Motor neuron (in vitro differentiated cells): ENCODE measurements at regions not wholly inside any gene's neighbourhood (a gene's known extent, or its start where the extent isn't known, plus 50 kb on each side); places are given as distances from the start of the nearest gene placed in this dataset.
A peak's percentile ranks its signal among the peaks of the same experiment; 100 is the strongest.

ENCODE experiments used
- ATAC-seq, 8 experiments: fragments of 200-7000 bp; cut with Tn5 transposase; replicated peaks in 6 of 8; 2 replicates each; pipeline ENCODE4 v1.8.0; 2021; ENCODE audit warnings: mild to moderate bottlenecking in 8 of 8, moderate library complexity in 8 of 8
- H3K27ac ChIP-seq, 2 donors: fragments of 250-450 bp; sonication (Bioruptor Pico); 2 replicates each; pipeline ENCODE4 v1.9.0; 2021; ENCODE audit warnings: antibody characterized with exemption in 2 of 2, mild to moderate bottlenecking in 2 of 2, moderate library complexity in 1 of 2
- H3K4me1 ChIP-seq, 2 donors: fragments of 250-450 bp; sonication (Bioruptor Pico); replicated peaks in 1 of 2; 2 replicates each; pipeline ENCODE4 v1.6.1; 2021; ENCODE audit warnings: antibody characterized with exemption in 2 of 2, mild to moderate bottlenecking in 2 of 2, moderate library complexity in 1 of 2
- H3K4me3 ChIP-seq, 5 donors: fragments of 250-450 bp; sonication (Bioruptor Pico); 2 replicates each; pipeline ENCODE4 v1.9.0; 2021; ENCODE audit warnings: antibody characterized with exemption in 5 of 5, mild to moderate bottlenecking in 5 of 5, moderate library complexity in 4 of 5
- WGBS, 10 experiments: fragments of 450-650 bp; shearing (Covaris generic); methylation state at CpG; one replicate each; pipeline ENCODE4 v1.0.0; 2022; 5-methylcytosine and 5-hydroxymethylcytosine counted together
- in situ Hi-C, 9 experiments: fragments of 400-800 bp; cut with MboI; loops; one replicate each; pipeline ENCODE4 v1.15.0; 2021; ENCODE audit warnings: low sequenced_read_pairs in 9 of 9, low pct_unique_long_range_greater_than_20kb in 2 of 9; ENCODE audit not compliant: unreplicated experiment in 9 of 9

GRCh38 chr16:86998196-86999001 is 318.8 kb downstream of the C16orf95 start:
- in situ Hi-C loops, result no loop called here
- no peak overlapping the region for H3K4me3 ChIP-seq
- H3K27ac ChIP-seq, result no peak overlapping the region
- WGBS, 10 experiments, result 71 to 100% (median 84%) methylated on average over 1 to 7 of the region's 21 CpGs; no CpG with 5 or more reads in 1 of the 10 experiments
- no peak for ATAC-seq
- H3K4me1 ChIP-seq, result peaks cover 14 to 15% of the 10 kb centered on the region in 2 donors

GRCh38 chr16:87000001-87000400 is 317.2 kb downstream of the C16orf95 start:
- in situ Hi-C loops, result no loop called here
- H3K4me1 ChIP-seq, result peaks cover 7 to 8% of the 10 kb centered on the region in 2 donors
- no peak for ATAC-seq
- 0 to 100% (median 50%) methylated on average over 1 to 2 of the region's 2 CpGs; no CpG with 5 or more reads in 3 of the 10 experiments for WGBS, 10 experiments
- no peak overlapping the region for H3K4me3 ChIP-seq
- no peak overlapping the region for H3K27ac ChIP-seq

- Histone ChIP-seq H3K4me3 (no peak overlapping the region), H3K4me1 (no peaks in the 10 kb centered on the region), H3K27ac (no peak overlapping the region)
- ATAC-seq, result no peak
- in situ Hi-C loops, result no loop called here
These were observed 314.3 kb downstream of the C16orf95 start for GRCh38 chr16:87002717-87003413.

DNA sequence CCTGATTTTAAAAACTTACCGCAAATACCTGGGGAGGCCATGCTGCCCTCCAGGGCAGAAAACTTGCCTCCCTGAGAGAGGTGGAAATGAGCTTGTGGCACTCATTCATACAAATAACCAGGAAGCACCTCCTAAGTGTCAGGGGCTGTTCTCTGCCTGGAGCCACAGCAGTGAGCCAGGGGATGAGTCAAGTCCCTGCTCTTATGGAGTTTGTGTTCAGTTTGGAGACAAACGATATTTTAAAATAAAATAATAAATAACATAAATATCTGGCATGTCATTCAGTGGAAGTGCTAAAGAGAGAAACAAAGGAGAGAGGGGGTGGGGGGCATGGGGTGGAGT is 313.8 kb downstream of the C16orf95 start:
- Histone ChIP-seq H3K4me3 (no peak overlapping the region), H3K27ac (no peak overlapping the region), H3K4me1 (no peaks in the 10 kb centered on the region)
- 60 to 100% (median 100%) methylated on average over 1 to 2 of the region's 2 CpGs; no CpG with 5 or more reads in 3 of the 10 experiments for WGBS, 10 experiments
- ATAC-seq, result no peak
- in situ Hi-C loops, result no loop called here

GRCh38 chr16:87006021-87006420 is 311.2 kb downstream of the C16orf95 start:
- H3K4me1 ChIP-seq, result no peaks in the 10 kb centered on the region
- ATAC-seq, result no peak
- 0 to 92% (median 40%) methylated on average over 1 to 3 of the region's 6 CpGs; no CpG with 5 or more reads in 5 of the 10 experiments for WGBS, 10 experiments
- in situ Hi-C loops, result no loop called here
- H3K27ac ChIP-seq, result no peak overlapping the region
- no peak overlapping the region for H3K4me3 ChIP-seq

GRCh38 chr16:87006789-87007745 is 310.1 kb downstream of the C16orf95 start:
- ATAC-seq, result no peak
- no peak overlapping the region for H3K4me3 ChIP-seq
- no peaks in the 10 kb centered on the region for H3K4me1 ChIP-seq
- H3K27ac ChIP-seq, result no peak overlapping the region
- 0 to 90% (median 60%) methylated on average over 1 to 5 of the region's 12 CpGs; no CpG with 5 or more reads in 3 of the 10 experiments for whole genome bisulfite sequencing, 10 experiments
- in situ Hi-C loops, result no loop called here

GRCh38 chr16:87007907-87008306 is 309.3 kb downstream of the C16orf95 start:
- ATAC-seq, result no peak
- 17 to 90% (median 78%) methylated on average over 1 to 4 of the region's 10 CpGs; no CpG with 5 or more reads in 4 of the 10 experiments for WGBS, 10 experiments
- Histone ChIP-seq H3K4me3 (no peak overlapping the region), H3K4me1 (peaks cover 0 to 3% of the 10 kb centered on the region in 2 donors), H3K27ac (no peak overlapping the region)
- in situ Hi-C loops, result no loop called here

DNA sequence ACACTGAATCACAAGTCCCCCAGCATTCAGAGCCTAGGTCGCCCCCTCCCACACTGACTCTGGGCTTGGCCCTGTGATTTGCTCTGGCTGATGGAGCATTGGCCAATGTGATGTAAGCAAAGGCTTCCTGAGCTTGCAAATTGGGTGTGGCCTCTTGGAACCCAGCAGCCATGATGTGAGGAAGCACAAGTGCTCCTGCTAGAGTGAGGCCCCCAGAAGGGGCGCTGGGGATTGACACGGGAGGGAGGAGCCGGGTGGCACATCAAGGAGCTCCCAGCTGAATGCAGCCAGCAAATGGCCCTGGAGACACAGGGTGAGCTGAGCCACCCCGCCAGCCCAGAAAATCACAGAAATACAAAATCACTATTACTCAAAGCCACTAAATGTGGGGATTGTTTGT is 308.5 kb downstream of the C16orf95 start:
- in situ Hi-C loops, result no loop called here
- WGBS, 10 experiments, result 78 to 100% (median 100%) methylated on average over 1 to 4 of the region's 5 CpGs; no CpG with 5 or more reads in 4 of the 10 experiments
- Histone ChIP-seq H3K27ac (no peak overlapping the region), H3K4me1 (peaks cover 0 to 8% of the 10 kb centered on the region in 2 donors), H3K4me3 (no peak overlapping the region)
- ATAC-seq, result no peak

DNA sequence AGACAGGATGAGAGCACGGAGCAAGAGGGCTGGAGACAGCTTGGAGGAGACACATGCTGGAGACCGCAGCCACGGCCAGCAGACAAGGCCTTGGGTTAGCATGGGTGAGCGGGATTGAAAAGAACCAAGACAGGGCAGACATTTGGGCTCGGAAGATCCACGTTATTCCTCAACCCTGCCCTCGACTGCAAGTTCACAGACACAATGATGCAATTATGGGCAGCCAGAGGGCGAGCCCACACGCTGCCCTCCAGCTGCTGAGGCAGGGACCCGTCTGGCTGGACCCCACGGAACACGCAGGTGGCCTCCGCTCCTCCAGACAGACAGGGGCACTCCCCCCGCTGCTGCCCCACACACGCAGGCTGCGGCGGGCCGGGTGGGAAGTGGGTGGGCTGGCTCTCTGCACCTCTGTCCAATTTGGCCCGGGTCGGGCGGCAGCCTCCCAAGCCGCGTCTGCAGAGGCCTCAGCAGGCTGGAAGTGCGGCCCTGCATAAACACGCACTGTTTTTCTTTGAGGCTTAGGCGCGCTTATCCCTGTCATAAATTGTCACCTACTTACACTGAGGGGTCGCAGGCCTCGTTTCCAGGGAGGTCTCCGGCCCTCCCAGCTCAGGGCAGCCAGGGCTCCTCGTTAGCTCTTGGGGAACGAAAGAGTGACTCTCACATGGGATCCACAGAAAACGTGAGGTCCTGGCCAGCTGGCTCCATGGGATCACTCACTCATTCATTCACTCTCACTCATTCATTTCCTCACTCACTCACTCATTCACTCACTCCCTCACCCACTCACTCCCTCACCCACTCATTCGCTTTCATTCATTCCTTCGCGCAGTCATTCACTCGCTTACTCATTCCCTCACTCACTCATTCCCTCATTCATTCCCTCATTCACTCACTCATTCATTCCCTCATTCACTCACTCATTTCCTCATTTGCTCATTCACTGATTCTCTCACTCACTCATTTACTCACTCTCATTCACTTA is 303.9 kb downstream of the C16orf95 start:
- in situ Hi-C loops, result no loop called here
- peak in 6 of 8 experiments; percentile 14 to 45 (median 35) for ATAC-seq
- Histone ChIP-seq H3K4me3 (no peak overlapping the region), H3K27ac (no peak overlapping the region), H3K4me1 (peaks cover 0 to 8% of the 10 kb centered on the region in 2 donors)
- WGBS, 10 experiments, result 44 to 100% (median 80%) methylated on average over 1 to 26 of the region's 37 CpGs; no CpG with 5 or more reads in 1 of the 10 experiments

GRCh38 chr16:87014112-87014511 is 303.1 kb downstream of the C16orf95 start:
- no peak for ATAC-seq
- in situ Hi-C loops, result no loop called here
- H3K27ac ChIP-seq, result no peak overlapping the region
- H3K4me3 ChIP-seq, result no peak overlapping the region
- peaks cover 0 to 8% of the 10 kb centered on the region in 2 donors for H3K4me1 ChIP-seq
- WGBS, 10 experiments, result 71 to 100% (median 93%) methylated on average over 1 of the region's 1 CpG; no CpG with 5 or more reads in 1 of the 10 experiments

DNA sequence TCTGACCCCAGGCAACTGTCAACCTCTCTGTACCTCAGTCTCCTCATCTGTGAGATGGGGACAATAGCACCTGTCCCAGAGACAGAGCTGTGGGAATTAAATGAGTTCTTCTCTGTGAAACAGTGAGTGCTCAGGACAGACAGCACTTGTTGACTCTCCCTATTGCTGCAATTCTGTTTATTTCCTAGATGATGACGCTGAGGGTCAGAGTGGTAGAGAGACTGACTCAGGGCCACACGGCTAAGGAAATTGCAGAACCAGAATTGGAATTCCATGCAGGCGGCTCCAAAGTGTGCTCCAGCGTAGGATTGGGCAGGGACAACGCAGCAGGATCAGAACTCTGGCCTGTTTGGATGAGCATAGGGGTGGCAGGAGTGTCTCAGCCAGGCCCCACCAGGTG is 302.2 kb downstream of the C16orf95 start:
- Histone ChIP-seq H3K4me3 (no peak overlapping the region), H3K27ac (no peak overlapping the region), H3K4me1 (peaks cover 0 to 8% of the 10 kb centered on the region in 2 donors)
- 60 to 100% (median 95%) methylated on average over 1 to 4 of the region's 5 CpGs; no CpG with 5 or more reads in 4 of the 10 experiments for WGBS, 10 experiments
- in situ Hi-C loops, result no loop called here
- no peak for ATAC-seq
